OCI-LY7 (cell line): ENCODE measurements at regions not wholly inside any gene's neighbourhood (a gene's known extent, or its start where the extent isn't known, plus 50 kb on each side); places are given as distances from the start of the nearest gene placed in this dataset. TPM values are rescaled to one million over a fixed set of nuclear protein-coding genes. Genes with fewer than 3 reads are reported as not detected.
"Not testable (repeated sequence)": the region's sequence is repeated elsewhere in the genome, so short reads cannot be mapped to it uniquely, and the experiment has no call there.

Experiments used
- BruUV-seq: library from RNA; stranded (reverse); fragments of 400-500 nt; replicated peaks from 2 replicates; lab custom pipeline; 2021; lab: Mats Ljungman, UMichigan
- CTCF ChIA-PET: fragments of 300-600 bp; sonication (Branson Sonifier 250); formaldehyde crosslinking; loops from one replicate; lab custom pipeline; 2022; ENCODE audit warnings: antibody characterized with exemption; ENCODE audit not compliant: unreplicated experiment; lab: Charles Lee
- POLR2A ChIA-PET: fragments of 300-600 bp; sonication (Branson Sonifier 250); formaldehyde crosslinking; loops from one replicate; lab custom pipeline; 2022; ENCODE audit warnings: antibody characterized with exemption; lab: Charles Lee
- DNase-seq: peaks from one replicate; pipeline ENCODE4 v3.0.0-alpha.2; 2015; ENCODE audit warnings: low spot score
- H2AFZ ChIP-seq: fragments of 200-600 bp; sonication (generic), shearing (Covaris generic); 2 replicates; pipeline ENCODE4 v1.6.1; 2014; ENCODE audit warnings: mild to moderate bottlenecking, antibody characterized with exemption, low read length, moderate library complexity
- H3K27ac ChIP-seq: fragments of 200-600 bp; sonication (generic); 2 replicates; pipeline ENCODE4 v1.5.1; 2014; ENCODE audit warnings: mixed run types, low read depth, mild to moderate bottlenecking, moderate library complexity, low read length, inconsistent platforms; ENCODE audit not compliant: poor library complexity, severe bottlenecking
- H3K36me3 ChIP-seq: fragments of 200-600 bp; sonication (generic); 2 replicates; pipeline ENCODE4 v1.6.1; 2014; ENCODE audit warnings: mild to moderate bottlenecking, antibody characterized with exemption, low read length, moderate library complexity, mixed read lengths; ENCODE audit not compliant: insufficient read depth
- H3K4me1 ChIP-seq: fragments of 200-600 bp; sonication (generic); 2 replicates; pipeline ENCODE4 v1.5.1; 2014; ENCODE audit warnings: mild to moderate bottlenecking, low read length; ENCODE audit not compliant: insufficient read depth, poor library complexity, severe bottlenecking
- H3K4me2 ChIP-seq: fragments of 200-600 bp; sonication (generic); 2 replicates; pipeline ENCODE4 v1.6.1; 2014; ENCODE audit warnings: mild to moderate bottlenecking, low read length
- H3K4me3 ChIP-seq: fragments of 200-600 bp; sonication (generic); 2 replicates; pipeline ENCODE4 v1.5.1; 2014; ENCODE audit warnings: mild to moderate bottlenecking, low read depth, low read length; ENCODE audit not compliant: poor library complexity, severe bottlenecking
- H3K79me2 ChIP-seq: fragments of 200-600 bp; sonication (generic); 2 replicates; pipeline ENCODE4 v1.6.1; 2016; ENCODE audit warnings: low read depth, mild to moderate bottlenecking, low read length, moderate library complexity, mixed read lengths; ENCODE audit not compliant: insufficient read depth
- H3K9me2 ChIP-seq: fragments of 200-600 bp; sonication (generic); 2 replicates; pipeline ENCODE4 v1.6.1; 2016; ENCODE audit warnings: mild to moderate bottlenecking, low read length, mixed read lengths; ENCODE audit not compliant: insufficient read depth
- H3K9me3 ChIP-seq: fragments of 200-600 bp; sonication (generic); 2 replicates; pipeline ENCODE4 v1.6.1; 2014; ENCODE audit warnings: mild to moderate bottlenecking, mixed run types, low read length, mixed read lengths
- H4K20me1 ChIP-seq: fragments of 200-600 bp; sonication (generic); 2 replicates; pipeline ENCODE4 v1.6.1; 2014; ENCODE audit warnings: mild to moderate bottlenecking, antibody characterized with exemption, low read length, moderate library complexity, mixed read lengths; ENCODE audit not compliant: insufficient read depth
- EZH2phosphoT487 ChIP-seq: fragments of 200-600 bp; sonication (generic); IDR thresholded peaks from 2 replicates; pipeline ENCODE4 v1.6.1; 2018; ENCODE audit warnings: low read depth, borderline replicate concordance, mild to moderate bottlenecking, mixed run types, antibody characterized with exemption, low read length, moderate library complexity, mixed read lengths
- intact Hi-C: fragments of 100-400 bp; cut with micrococcal nuclease; formaldehyde crosslinking; loops from one replicate; pipeline ENCODE4 v1.10.0; 2022; ENCODE audit not compliant: unreplicated experiment
- small RNA-seq: library from RNA; depleted of rRNA; stranded (forward); fragments of <200 nt; gene quantifications from one replicate; pipeline ENCODE3, GENCODE V24; 2014
- TF ChIP-seq, protein P1 (sequence below): fragments of 200-600 bp; sonication (generic); conservative IDR thresholded peaks from 2 replicates; pipeline ENCODE4 v1.5.1; 2014; ENCODE audit warnings: mild to moderate bottlenecking, antibody characterized with exemption, low read length, moderate library complexity, mixed read lengths

DNA sequence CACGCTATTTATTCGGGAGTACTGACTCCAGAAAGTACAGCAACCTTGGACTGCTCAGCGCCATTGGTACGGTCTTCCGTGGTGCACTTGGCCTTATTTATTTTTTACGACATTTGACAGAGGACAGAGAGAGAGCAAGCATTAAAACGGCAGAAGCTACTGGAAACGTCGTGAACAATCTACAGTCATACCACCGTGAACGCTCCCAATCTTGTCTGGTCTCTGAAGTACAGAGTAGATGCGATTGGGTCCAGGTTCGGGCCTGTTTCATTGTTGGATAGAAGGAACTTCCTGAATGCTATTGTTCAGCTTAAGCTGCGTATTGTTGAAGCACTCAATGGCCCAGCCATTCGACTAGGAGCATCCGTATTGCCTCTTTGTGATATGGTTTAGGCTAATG is 53.2 kb upstream of the TBL1X start:
- BruUV-seq, CTCF ChIA-PET, POLR2A ChIA-PET, intact Hi-C loops, H2AFZ ChIP-seq, H3K4me2 ChIP-seq, H4K20me1 ChIP-seq, H3K4me1 ChIP-seq, H3K9me3 ChIP-seq, DNase-seq, H3K36me3 ChIP-seq, H3K4me3 ChIP-seq, H3K79me2 ChIP-seq, H3K27ac ChIP-seq, H3K9me2 ChIP-seq: not testable (repeated sequence)

DNA sequence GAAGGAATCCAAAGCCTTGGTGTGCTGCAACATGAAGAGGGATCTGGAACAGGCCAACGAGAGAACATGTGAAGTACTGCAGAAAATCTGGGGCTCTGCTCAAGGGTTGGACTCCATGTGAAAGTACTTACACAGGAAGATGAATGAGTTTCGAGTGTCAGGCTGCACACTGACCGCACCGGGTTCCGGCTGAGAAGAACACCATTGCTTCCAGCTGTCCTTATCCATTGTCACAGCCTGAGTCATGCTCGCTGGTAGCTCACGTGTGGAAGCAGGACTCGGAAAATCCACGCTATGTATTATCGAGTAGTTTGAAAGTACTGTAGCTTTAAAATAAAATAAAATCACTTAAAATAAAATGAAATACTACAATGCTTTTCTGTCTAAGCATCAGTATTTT is 50.4 kb upstream of the TBL1X start:
- no peak overlapping the region for H3K4me3 ChIP-seq
- no peak for TF ChIP-seq EZH2phosphoT487
- TF ChIP-seq, protein P1, sequence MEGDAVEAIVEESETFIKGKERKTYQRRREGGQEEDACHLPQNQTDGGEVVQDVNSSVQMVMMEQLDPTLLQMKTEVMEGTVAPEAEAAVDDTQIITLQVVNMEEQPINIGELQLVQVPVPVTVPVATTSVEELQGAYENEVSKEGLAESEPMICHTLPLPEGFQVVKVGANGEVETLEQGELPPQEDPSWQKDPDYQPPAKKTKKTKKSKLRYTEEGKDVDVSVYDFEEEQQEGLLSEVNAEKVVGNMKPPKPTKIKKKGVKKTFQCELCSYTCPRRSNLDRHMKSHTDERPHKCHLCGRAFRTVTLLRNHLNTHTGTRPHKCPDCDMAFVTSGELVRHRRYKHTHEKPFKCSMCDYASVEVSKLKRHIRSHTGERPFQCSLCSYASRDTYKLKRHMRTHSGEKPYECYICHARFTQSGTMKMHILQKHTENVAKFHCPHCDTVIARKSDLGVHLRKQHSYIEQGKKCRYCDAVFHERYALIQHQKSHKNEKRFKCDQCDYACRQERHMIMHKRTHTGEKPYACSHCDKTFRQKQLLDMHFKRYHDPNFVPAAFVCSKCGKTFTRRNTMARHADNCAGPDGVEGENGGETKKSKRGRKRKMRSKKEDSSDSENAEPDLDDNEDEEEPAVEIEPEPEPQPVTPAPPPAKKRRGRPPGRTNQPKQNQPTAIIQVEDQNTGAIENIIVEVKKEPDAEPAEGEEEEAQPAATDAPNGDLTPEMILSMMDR: no peak
- no peaks in the 10 kb centered on the region for H3K4me1 ChIP-seq
- ChIA-PET CTCF (no interaction called here), POLR2A (no interaction called here)
- H2AFZ ChIP-seq: no peak overlapping the region
- intact Hi-C loops: no loop called here
- H3K79me2 ChIP-seq: no peaks in the 10 kb centered on the region
- H3K36me3 ChIP-seq: no peaks in the 10 kb centered on the region
- DNase-seq: no peak
- H3K4me2 ChIP-seq: no peak overlapping the region
- H3K9me3 ChIP-seq: no peaks in the 10 kb centered on the region
- no peak overlapping the region for H3K27ac ChIP-seq
- no peaks in the 10 kb centered on the region for H3K9me2 ChIP-seq
- no peaks in the 10 kb centered on the region for H4K20me1 ChIP-seq
- no TSS peak for BruUV-seq

Small RNAs in the stretch of these regions (small RNA-seq; reads per million reads assigned to genes)
- gene AC119618.1: not detected
- gene RNA5SP499: 0.16 reads per million
